GM12891 (cell line): ENCODE measurements at regions not wholly inside any gene's neighbourhood (a gene's known extent, or its start where the extent isn't known, plus 50 kb on each side); places are given as distances from the start of the nearest gene placed in this dataset.

Experiments
- POLR2A ChIP-seq: IDR thresholded peaks from 2 replicates; pipeline ENCODE4 v1.6.1; 2011; ENCODE audit warnings: low read depth, low read length, control low read depth
- POLR2AphosphoS5 ChIP-seq: IDR thresholded peaks from 2 replicates; pipeline ENCODE4 v1.6.1; 2011; ENCODE audit warnings: low read depth, low read length, control low read depth

- TF ChIP-seq POLR2AphosphoS5 (no peak), POLR2A (no peak)
Measured at GRCh38 chr7:12120632-12121031, 90.5 kb upstream of the TMEM106B start.
